HEK293T (cell line): ENCODE measurements at regions not wholly inside any gene's neighbourhood (a gene's known extent, or its start where the extent isn't known, plus 50 kb on each side); places are given as distances from the start of the nearest gene placed in this dataset.

ENCODE experiments used
- FOXM1 ChIP-seq: fragments of 450-650 bp; IDR thresholded peaks from 2 replicates; pipeline ENCODE4 v1.6.1; 2017; ENCODE audit warnings: mild to moderate bottlenecking, borderline replicate concordance
- SUZ12 ChIP-seq: fragments of 450-650 bp; IDR thresholded peaks from 2 replicates; pipeline ENCODE4 v1.6.1; 2016; ENCODE audit warnings: mild to moderate bottlenecking

GRCh38 chr1:203569490-203570318 lies 56.9 kb upstream of the ATP2B4 start:
- TF ChIP-seq FOXM1 (no peak), SUZ12 (no peak)
